Natural killer cell treated with Interleukin-12 subunit alpha and Interleukin-12 subunit beta and Interleukin-15 and Interleukin-18, amount 100 ng/mL, for 72 hours (primary cell): ENCODE measurements at regions not wholly inside any gene's neighbourhood (a gene's known extent, or its start where the extent isn't known, plus 50 kb on each side); places are given as distances from the start of the nearest gene placed in this dataset.

Source experiments
- ATAC-seq, 2 donors: fragments of 150-1000 bp; cut with Tn5 transposase in 1 of 2; sonication (Bioruptor Pico), chemical (Tn5 transposase) in 1 of 2; 2 replicates each; pipeline ENCODE4 v1.10.0; 2021
- DNase-seq: peaks from one replicate; pipeline ENCODE4 v3.0.0; 2022; ENCODE audit warnings: low spot score
- H3K27ac Mint-ChIP-seq, 2 donors: 1 replicate in 1 of 2; 2 replicates in 1 of 2; pipeline ENCODE4 v1.8.0; 2022; ENCODE audit warnings: mixed read lengths in 2 of 2, mild to moderate bottlenecking in 1 of 2, moderate library complexity in 1 of 2
- H3K27me3 Mint-ChIP-seq, 2 donors: 1 replicate in 1 of 2; 2 replicates in 1 of 2; pipeline ENCODE4 v1.8.0; 2022; ENCODE audit warnings: mixed read lengths in 2 of 2
- H3K36me3 Mint-ChIP-seq: one replicate; pipeline ENCODE4 v1.8.0; 2022; ENCODE audit warnings: mixed read lengths
- H3K4me1 Mint-ChIP-seq, 2 donors: 1 replicate in 1 of 2; 2 replicates in 1 of 2; pipeline ENCODE4 v1.8.0; 2022; ENCODE audit warnings: low read depth in 2 of 2, mixed read lengths in 2 of 2, mild to moderate bottlenecking in 1 of 2
- H3K4me3 Mint-ChIP-seq: one replicate; pipeline ENCODE4 v1.8.0; 2022; ENCODE audit warnings: mixed read lengths
- H3K9me3 Mint-ChIP-seq: 2 replicates; pipeline ENCODE4 v1.8.0; 2022; ENCODE audit warnings: mixed read lengths

DNA sequence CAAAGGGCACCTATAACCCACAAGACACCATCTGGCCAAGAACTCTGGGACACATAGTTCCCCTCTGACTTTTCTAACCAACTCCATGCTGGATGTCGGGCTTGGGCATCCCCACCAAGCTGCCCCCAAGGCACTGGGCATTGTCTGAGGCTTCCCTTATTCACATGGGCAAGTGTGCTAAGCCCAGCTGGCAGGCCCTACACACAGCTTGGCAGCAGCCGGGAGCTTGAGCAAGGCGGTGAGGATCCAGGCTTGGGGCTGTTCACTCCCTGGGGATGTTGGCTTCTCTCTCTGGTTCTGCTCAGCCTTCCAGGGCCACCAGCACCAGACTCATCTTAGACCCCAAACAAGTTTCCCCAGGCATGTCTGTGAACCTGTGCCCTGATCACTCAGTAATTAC is 138.3 kb upstream of the KAZN start:
- Mint-ChIP-seq H3K36me3 (no peaks in the 10 kb centered on the region), H3K4me3 (no peak overlapping the region), H3K4me1 (no peaks in the 10 kb centered on the region), H3K27ac (no peak overlapping the region), H3K27me3 (peaks cover 9 to 17% of the 10 kb centered on the region in 2 donors), H3K9me3 (no peaks in the 10 kb centered on the region)
- DNase-seq (no peak), ATAC-seq (peak in 1 of 2 donors; percentile 28)

DNA sequence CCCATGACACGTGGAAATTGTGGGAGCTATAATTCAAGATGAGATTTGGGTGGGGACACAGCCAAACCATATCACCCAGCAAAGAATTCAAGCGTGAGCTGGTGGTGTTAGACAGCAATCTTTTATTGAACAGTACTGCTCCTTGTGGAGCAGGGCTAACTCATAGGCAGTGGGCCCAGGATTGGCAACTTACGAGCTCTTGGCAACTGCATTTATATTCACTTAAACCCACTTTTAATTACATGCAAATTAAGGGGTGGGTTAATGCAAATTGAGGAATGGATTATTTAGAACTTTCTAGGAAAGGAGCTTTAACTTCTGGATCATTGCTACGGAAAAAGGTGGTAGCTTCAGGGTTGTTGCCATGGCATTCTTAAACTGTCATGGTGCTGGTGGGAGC is 135.6 kb upstream of the KAZN start:
- no peak for ATAC-seq
- no peak overlapping the region for H3K27ac Mint-ChIP-seq
- no peaks in the 10 kb centered on the region for H3K4me1 Mint-ChIP-seq

DNA sequence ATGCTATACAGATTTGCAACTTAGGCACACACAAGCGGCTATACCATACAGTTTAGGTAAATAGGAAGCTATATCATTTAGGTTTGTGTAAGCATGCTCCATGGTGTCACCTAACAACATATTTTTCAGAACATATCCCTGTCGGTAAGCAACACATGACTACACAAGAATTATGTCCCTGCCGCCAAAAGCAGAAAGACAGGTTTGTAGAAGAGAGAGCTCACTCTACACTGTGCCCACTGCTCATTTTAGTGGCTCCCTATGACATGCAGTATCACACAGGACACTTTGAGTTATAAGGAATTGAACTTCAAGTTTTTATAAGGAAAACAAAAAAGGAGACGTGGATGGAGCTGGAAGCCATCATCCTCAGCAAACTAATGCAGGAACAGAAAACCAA is 132.5 kb upstream of the KAZN start:
- Mint-ChIP-seq H3K4me3 (no peak overlapping the region), H3K27me3 (peaks cover 14 to 17% of the 10 kb centered on the region in 2 donors), H3K36me3 (no peaks in the 10 kb centered on the region), H3K9me3 (no peaks in the 10 kb centered on the region), H3K4me1 (no peaks in the 10 kb centered on the region), H3K27ac (no peak overlapping the region)
- DNase-seq (no peak), ATAC-seq (no peak)

More for the DNA sequence above, 135.6 kb upstream of the KAZN start:
- Mint-ChIP-seq H3K27me3 (peaks cover 9 to 21% of the 10 kb centered on the region in 2 donors), H3K4me3 (no peak overlapping the region), H3K36me3 (no peaks in the 10 kb centered on the region), H3K9me3 (no peaks in the 10 kb centered on the region)
- no peak for DNase-seq

DNA sequence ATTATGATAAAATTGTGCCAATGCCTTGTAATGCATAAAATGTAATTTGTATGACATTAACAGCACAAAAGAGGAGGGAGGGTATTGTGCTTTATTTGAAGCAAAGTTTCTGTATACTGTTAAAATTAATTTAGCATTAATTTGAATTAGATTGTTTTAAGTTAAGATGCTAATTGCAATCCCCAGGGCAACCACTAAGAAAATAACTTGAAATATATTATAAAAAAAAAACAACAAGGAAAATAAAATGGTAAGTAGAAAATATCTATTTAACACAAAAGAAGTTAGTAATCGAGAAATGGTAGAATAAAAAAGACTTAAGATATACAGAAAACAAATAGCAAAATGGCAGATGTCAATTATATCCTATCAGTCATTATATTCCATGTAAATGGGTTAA is 131.4 kb upstream of the KAZN start:
- H3K9me3 Mint-ChIP-seq, result no peaks in the 10 kb centered on the region
- H3K36me3 Mint-ChIP-seq, result no peaks in the 10 kb centered on the region
- ATAC-seq, result no peak
- H3K27ac Mint-ChIP-seq, result no peak overlapping the region
- peaks cover 14 to 17% of the 10 kb centered on the region in 2 donors for H3K27me3 Mint-ChIP-seq
- DNase-seq, result no peak
- no peak overlapping the region for H3K4me3 Mint-ChIP-seq
- H3K4me1 Mint-ChIP-seq, result no peaks in the 10 kb centered on the region

DNA sequence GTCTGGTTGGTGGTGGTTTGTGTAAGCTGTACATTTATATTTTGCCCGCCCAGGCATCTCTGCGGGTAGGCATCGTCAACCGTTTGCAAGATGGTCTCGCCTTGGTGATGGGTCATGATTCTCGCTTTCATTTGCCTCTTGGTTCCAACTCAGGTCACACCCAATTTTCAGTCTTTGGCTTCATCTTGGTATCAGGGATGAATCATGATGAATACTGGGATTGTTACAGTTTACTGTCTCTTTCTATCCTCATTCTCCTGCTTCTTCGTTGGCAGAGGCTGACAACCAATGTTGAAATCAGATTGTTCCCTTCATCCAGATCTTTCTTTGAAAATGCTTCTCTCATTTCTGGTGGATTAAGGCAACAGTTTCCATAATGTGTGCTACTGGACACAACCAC is 129.7 kb upstream of the KAZN start:
- H3K36me3 Mint-ChIP-seq, result no peaks in the 10 kb centered on the region
- DNase-seq (no peak), ATAC-seq (no peak)
- H3K4me1 Mint-ChIP-seq, result no peaks in the 10 kb centered on the region
- no peaks in the 10 kb centered on the region for H3K9me3 Mint-ChIP-seq
- H3K4me3 Mint-ChIP-seq, result no peak overlapping the region
- no peak overlapping the region for H3K27ac Mint-ChIP-seq
- peaks cover 9 to 13% of the 10 kb centered on the region in 2 donors for H3K27me3 Mint-ChIP-seq

DNA sequence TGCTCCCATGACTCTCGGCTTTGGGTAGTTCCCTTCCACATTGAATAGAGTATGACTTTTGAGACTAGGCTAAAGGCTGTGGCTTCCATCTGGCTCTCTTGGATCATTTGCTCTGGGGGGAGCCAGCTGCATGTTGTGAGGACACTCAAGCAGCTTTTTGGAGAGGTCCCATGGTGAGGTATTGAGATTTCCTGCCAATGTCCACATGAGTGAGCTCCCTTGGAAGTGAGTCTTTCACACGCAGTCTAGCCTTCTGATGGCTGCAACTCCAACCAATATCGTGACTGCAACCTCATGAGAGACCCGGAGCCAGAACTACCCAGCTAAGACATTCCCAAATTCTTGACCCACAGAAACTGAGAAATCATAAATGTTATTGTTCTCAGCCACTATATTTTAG is 127.7 kb upstream of the KAZN start:
- H3K27me3 Mint-ChIP-seq, result peaks cover 16 to 26% of the 10 kb centered on the region in 2 donors
- H3K36me3 Mint-ChIP-seq, result no peaks in the 10 kb centered on the region
- H3K4me3 Mint-ChIP-seq, result no peak overlapping the region
- ATAC-seq (no peak), DNase-seq (no peak)
- no peak overlapping the region for H3K27ac Mint-ChIP-seq
- H3K4me1 Mint-ChIP-seq, result no peaks in the 10 kb centered on the region
- no peaks in the 10 kb centered on the region for H3K9me3 Mint-ChIP-seq

DNA sequence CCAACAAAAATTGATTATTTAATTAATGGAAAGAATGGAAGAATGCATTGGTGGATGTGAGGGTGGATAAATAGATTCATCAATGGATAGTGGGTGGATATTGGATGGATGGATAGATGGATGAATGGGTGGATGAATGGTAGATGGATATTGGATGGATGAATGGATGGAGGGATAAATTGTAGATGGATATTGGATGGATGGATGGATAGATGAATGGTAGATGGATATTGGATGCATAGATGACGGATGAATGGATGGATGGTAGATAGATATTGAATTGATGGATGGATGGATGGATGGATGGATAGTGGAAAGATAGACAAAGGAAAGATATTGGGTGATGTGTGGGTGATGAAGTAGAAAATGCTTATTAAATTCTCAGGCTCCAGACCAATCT is 123.6 kb upstream of the KAZN start:
- no peak for ATAC-seq
- Mint-ChIP-seq H3K27ac (no peak overlapping the region), H3K4me1 (no peaks in the 10 kb centered on the region), H3K9me3 (no peaks in the 10 kb centered on the region), H3K27me3 (peaks cover 12 to 22% of the 10 kb centered on the region in 2 donors), H3K36me3 (no peaks in the 10 kb centered on the region), H3K4me3 (no peak overlapping the region)
- no peak for DNase-seq

DNA sequence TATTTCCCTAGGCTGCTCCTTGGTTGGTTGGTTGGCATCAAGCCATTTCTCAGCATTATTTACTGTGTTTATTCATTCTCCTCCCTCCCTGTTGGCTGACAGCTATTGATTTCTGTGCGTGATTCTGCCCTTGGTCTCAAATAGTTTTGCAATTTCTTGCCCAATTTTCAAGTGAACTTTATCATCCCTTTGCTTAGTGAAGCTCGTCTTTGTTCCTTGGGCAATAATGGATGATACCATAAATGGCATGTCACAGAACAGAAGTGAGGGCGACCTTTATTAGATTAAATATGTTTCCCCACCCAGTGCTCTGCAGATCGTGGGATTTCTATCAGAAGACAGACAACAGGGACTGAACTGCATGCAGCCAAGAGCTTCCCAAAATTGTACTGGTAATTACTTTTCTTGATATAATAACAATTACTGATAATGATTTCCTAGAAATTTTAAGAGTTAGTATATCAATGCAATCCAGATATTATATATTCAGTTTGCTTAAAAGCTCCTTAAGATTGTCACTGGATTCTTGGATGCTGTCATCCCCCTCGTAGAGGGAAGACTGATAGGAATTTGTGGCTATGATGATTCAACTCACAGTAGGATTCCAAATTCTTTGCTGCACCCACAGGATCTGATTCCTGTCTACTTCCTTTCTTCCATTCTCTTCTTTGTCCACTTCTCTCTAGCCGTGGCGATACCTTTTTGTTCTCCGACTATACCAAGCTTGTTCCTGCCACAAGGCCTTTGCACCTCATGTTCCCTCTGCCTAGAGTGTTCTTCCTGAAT is 122.1 kb upstream of the KAZN start:
- no peaks in the 10 kb centered on the region for H3K36me3 Mint-ChIP-seq
- no peak overlapping the region for H3K4me3 Mint-ChIP-seq
- no peak for ATAC-seq
- no peaks in the 10 kb centered on the region for H3K9me3 Mint-ChIP-seq
- DNase-seq, result no peak
- no peak overlapping the region for H3K27ac Mint-ChIP-seq
- peaks cover 12 to 22% of the 10 kb centered on the region in 2 donors for H3K27me3 Mint-ChIP-seq
- H3K4me1 Mint-ChIP-seq, result no peaks in the 10 kb centered on the region

DNA sequence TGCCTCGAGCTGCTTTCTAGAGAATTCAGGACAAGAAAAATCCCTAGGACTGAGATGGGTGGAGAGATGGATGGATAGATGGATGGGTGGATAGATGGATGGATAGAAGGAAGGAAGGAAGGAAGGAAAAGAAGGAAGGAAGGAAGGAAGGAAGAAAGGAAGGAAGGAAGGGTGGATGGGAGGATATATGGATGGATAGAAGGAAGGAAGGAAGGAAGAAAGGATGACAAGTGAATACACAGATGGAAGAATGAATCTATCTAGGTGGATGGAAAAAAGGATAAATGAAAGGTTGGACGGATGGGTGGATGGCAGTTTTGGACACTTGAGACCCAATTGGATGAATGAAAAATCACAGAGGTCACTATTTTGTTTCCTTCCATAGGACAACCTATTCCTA is 120.4 kb upstream of the KAZN start:
- Mint-ChIP-seq H3K4me1 (no peaks in the 10 kb centered on the region), H3K27ac (no peak overlapping the region), H3K9me3 (no peaks in the 10 kb centered on the region), H3K4me3 (no peak overlapping the region), H3K27me3 (peaks cover 12 to 26% of the 10 kb centered on the region in 2 donors), H3K36me3 (no peaks in the 10 kb centered on the region)
- ATAC-seq, result no peak
- DNase-seq, result no peak

DNA sequence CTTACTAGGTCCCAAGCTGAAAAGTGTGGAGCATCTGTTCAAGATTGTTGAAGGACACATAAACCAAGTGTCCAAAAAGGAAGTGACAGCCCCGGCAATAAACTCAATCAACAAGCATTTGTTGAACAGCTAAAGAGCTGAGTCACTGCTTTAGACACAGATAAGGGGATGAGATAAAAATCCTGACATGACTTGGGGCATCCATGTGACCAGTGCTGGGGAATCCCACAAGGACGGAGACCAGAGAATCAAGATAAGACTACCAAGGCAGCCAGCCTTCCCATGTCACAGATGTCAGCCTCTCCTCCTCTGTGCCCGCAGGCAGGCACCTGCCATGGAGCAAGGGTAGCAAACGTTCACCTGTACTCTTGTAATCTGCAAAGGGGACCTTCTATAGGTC is 118.6 kb upstream of the KAZN start:
- no peak for ATAC-seq
- no peak for DNase-seq
- H3K36me3 Mint-ChIP-seq, result no peaks in the 10 kb centered on the region

DNA sequence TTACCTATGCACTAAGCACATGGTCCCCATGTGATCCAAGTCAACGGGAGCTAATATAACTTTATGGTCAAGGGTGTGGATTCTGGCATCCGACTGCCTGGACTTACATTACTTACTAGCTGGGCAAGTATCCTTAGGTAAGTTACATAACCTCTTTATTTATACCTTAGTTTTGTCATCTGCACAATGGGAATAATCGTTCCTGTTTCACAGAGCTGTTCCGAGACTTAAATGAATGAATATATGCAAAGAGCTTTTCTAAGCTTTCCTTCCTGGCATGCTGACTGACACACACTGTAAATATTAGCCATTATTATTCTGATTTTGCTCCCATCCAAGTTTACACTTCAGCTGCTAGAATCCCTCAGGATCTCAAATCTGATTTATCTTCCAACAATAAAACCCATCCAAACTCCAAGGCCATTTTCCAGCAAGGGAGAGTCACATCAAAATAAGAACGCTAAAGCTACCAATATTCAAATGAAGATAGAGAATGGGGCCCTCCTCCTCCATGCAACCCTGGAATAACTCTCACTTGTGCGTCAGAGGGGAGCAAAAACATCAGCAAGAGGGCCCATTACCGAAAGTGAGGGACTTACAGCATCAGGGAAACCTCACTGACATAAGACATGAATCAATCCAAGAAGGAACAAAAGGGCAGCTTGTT is 115.6 kb upstream of the KAZN start:
- no peaks in the 10 kb centered on the region for H3K4me1 Mint-ChIP-seq
- DNase-seq (no peak), ATAC-seq (peak in 1 of 2 donors; percentile 50)
- peaks cover 11 to 30% of the 10 kb centered on the region in 2 donors for H3K27me3 Mint-ChIP-seq
- H3K27ac Mint-ChIP-seq, result no peak overlapping the region
- no peaks in the 10 kb centered on the region for H3K9me3 Mint-ChIP-seq
- H3K36me3 Mint-ChIP-seq, result no peaks in the 10 kb centered on the region
- H3K4me3 Mint-ChIP-seq, result no peak overlapping the region

More for the DNA sequence above, 118.6 kb upstream of the KAZN start:
- H3K27ac Mint-ChIP-seq, result no peak overlapping the region
- H3K4me1 Mint-ChIP-seq, result no peaks in the 10 kb centered on the region
- peaks cover 10 to 19% of the 10 kb centered on the region in 2 donors for H3K27me3 Mint-ChIP-seq
- no peaks in the 10 kb centered on the region for H3K9me3 Mint-ChIP-seq
- no peak overlapping the region for H3K4me3 Mint-ChIP-seq

DNA sequence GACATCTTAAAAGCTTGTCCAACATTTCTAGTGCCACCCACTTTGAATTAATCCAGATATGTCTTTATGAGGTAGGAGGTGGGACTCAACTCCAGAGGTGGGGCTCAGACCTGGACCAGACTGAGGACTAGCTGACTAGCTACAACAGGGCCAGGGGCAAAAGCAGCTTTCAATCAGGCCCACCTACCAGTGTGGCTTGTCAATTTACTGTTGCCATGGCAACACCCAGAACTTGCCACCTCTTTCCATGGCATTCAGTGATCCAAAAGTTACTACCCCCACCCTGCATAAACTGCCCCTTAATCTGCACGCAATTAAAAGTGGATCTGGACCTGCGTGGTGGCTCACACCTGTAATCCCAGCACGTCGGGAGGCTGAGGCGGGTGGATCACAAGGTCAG is 113.2 kb upstream of the KAZN start:
- H3K9me3 Mint-ChIP-seq, result no peaks in the 10 kb centered on the region
- no peak overlapping the region for H3K4me3 Mint-ChIP-seq
- no peak for ATAC-seq
- H3K4me1 Mint-ChIP-seq, result no peaks in the 10 kb centered on the region
- H3K27me3 Mint-ChIP-seq, result peaks cover 11 to 30% of the 10 kb centered on the region in 2 donors
- H3K27ac Mint-ChIP-seq, result no peak overlapping the region
- no peak for DNase-seq
- no peaks in the 10 kb centered on the region for H3K36me3 Mint-ChIP-seq

DNA sequence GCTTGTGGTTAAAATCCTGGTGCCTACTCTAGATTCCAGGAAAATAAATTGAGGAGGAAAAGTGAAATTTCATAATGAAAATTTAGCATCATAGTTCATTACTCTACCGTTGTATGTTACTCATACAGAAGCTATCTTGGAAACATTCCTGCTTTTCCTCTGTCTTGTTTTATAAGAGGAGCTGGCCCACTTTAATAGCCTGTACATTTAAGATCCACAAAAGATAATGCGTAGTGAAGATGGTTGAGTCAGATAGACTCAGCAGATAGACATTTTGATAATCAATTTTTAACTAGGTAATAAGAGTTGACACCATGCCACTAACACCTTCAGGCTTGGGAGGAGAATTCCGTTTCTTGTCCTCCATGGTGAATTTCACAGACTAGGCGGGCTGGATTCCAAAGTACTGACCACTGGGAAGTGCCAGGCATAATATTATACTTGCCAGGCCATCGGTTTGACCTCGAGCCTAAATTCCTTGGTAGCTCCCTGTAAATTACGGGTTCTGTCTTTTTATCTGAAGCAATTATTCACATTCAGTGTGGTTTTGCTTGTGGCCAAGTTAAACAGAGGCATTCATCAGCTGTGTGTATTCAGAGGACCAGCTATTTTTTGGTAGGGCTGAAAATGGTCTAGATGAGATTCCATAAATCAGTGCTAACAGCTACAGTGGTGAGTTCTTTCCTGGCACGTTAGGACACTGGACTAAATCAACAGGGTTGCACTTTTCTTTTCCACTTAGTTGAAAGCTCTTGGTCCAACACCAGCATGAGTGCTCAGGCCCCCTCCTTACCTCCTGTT is 111.9 kb upstream of the KAZN start:
- H3K9me3 Mint-ChIP-seq, result no peaks in the 10 kb centered on the region
- H3K4me3 Mint-ChIP-seq, result no peak overlapping the region
- ATAC-seq (no peak), DNase-seq (no peak)
- H3K36me3 Mint-ChIP-seq, result no peaks in the 10 kb centered on the region
- H3K27ac Mint-ChIP-seq, result no peak overlapping the region
- H3K4me1 Mint-ChIP-seq, result no peaks in the 10 kb centered on the region
- peaks cover 11 to 24% of the 10 kb centered on the region in 2 donors for H3K27me3 Mint-ChIP-seq

DNA sequence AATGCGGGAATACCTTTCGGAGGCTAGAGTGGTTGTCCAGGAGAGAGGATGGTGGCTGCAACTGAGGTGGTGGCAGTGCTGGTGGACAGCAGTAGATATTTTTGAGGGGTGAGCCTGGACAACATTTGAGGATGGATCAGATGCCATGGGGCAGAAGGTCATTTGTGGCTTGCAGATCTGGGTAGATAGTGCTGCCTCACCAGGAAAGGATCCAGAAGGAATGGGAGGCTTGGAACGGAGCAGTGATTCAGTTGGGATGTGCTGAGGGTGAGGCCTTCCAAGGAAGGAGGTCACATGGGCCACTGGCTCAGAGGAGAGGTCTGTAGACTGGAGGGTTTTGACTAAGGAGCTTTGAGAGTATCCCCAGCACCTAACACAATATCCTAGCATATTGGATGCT is 110.8 kb upstream of the KAZN start:
- peak in 1 of 2 donors; percentile 43 for ATAC-seq
- no peak for DNase-seq
- Mint-ChIP-seq H3K27ac (no peak overlapping the region), H3K4me1 (no peaks in the 10 kb centered on the region), H3K9me3 (no peaks in the 10 kb centered on the region), H3K27me3 (peaks cover 11 to 22% of the 10 kb centered on the region in 2 donors), H3K4me3 (no peak overlapping the region), H3K36me3 (no peaks in the 10 kb centered on the region)
